GM23248 (cell line): ENCODE measurements at regions not wholly inside any gene's neighbourhood (a gene's known extent, or its start where the extent isn't known, plus 50 kb on each side); places are given as distances from the start of the nearest gene placed in this dataset.

Source experiments
- EZH2 ChIP-seq: fragments of 200-600 bp; sonication (generic); IDR thresholded peaks from 2 replicates; pipeline ENCODE4 v1.6.1; 2018; ENCODE audit warnings: antibody characterized with exemption, mild to moderate bottlenecking; ENCODE audit not compliant: insufficient read depth, poor library complexity, severe bottlenecking
- EZH2phosphoT487 ChIP-seq: fragments of 200-600 bp; sonication (generic); IDR thresholded peaks from 2 replicates; pipeline ENCODE4 v1.6.1; 2018; ENCODE audit warnings: antibody characterized with exemption, moderate library complexity, mild to moderate bottlenecking, low read depth; ENCODE audit not compliant: insufficient read depth

- TF ChIP-seq EZH2 (no peak), EZH2phosphoT487 (no peak)
Observed at GRCh38 chr7:51521694-51522312, 205.2 kb upstream of the COBL start.
